Adrenal gland (tissue), 5 donors: ENCODE measurements at regions not wholly inside any gene's neighbourhood (a gene's known extent, or its start where the extent isn't known, plus 50 kb on each side); places are given as distances from the start of the nearest gene placed in this dataset.

Source experiments
- CTCF ChIP-seq, 6 experiments: fragments of 450-650 bp in 4 of 6; fragments of 200-600 bp in 2 of 6; sonication (generic) in 1 of 6; IDR thresholded peaks; 1 replicate in 5 of 6; 2 replicates in 1 of 6; pipeline versions ENCODE4 v1.5.1 to v1.8.0; 2016 to 2021; ENCODE audit warnings: antibody characterized with exemption in 6 of 6, mild to moderate bottlenecking in 2 of 6, moderate library complexity in 1 of 6
- POLR2A ChIP-seq, 2 donors: fragments of 450-650 bp; IDR thresholded peaks; one replicate each; pipeline ENCODE4 v1.6.1; 2017; ENCODE audit warnings: antibody characterized with exemption in 2 of 2, mild to moderate bottlenecking in 2 of 2, moderate library complexity in 1 of 2
- donor health status: DM: no; HTN: no; CAD: no.

GRCh38 chr20:12837646-12838045 is 171.1 kb upstream of the SPTLC3 start:
- TF ChIP-seq CTCF (IDR thresholded peaks at IDR 0.05) (no peak), POLR2A (IDR thresholded peaks at IDR 0.05) (no peak)
